ENCODE measurements at regions not wholly inside any gene's neighbourhood (a gene's known extent, or its start where the extent isn't known, plus 50 kb on each side); places are given as distances from the start of the nearest gene placed in this dataset.
"Not testable (repeated sequence)": the region's sequence is repeated elsewhere in the genome, so short reads cannot be mapped to it uniquely, and the experiment has no call there.

- POLR2A ChIA-PET (ENCODE audit: unreplicated experiment); H3K9me3 ChIP-seq (ENCODE audit: low read length); ATAC-seq; H2AFZ ChIP-seq (ENCODE audit: low read length); CTCF ChIA-PET; H3F3A ChIP-seq (ENCODE audit: low read length, unreplicated experiment); H3K9ac ChIP-seq (ENCODE audit: low read length); H3K79me2 ChIP-seq (ENCODE audit: low read length); H3K27me3 ChIP-seq (ENCODE audit: low read length); intact Hi-C loops (cut with micrococcal nuclease); H3K4me3 ChIP-seq (ENCODE audit: low read length); H3K27ac ChIP-seq (ENCODE audit: low read length); DNase-seq; H4K20me1 ChIP-seq (ENCODE audit: low read length); H3K4me2 ChIP-seq (ENCODE audit: low read length); BruUV-seq (replicated peaks); H3K36me3 ChIP-seq (ENCODE audit: low read depth, low read length); H3K9me2 ChIP-seq (replicated peaks; ENCODE audit: low read length): not testable (repeated sequence)
- peaks cover 31% of the 10 kb centered on the region for H3K4me1 ChIP-seq (ENCODE audit: insufficient read depth, low read length)
Measured at GRCh38 chr5:119299242-119299614, 56.6 kb upstream of the TNFAIP8 start.

- BruUV-seq (replicated peaks); H3K9ac ChIP-seq (ENCODE audit: low read length); ATAC-seq; H3K27me3 ChIP-seq (ENCODE audit: low read length); H3K4me2 ChIP-seq (ENCODE audit: low read length); DNase-seq; POLR2A ChIA-PET (ENCODE audit: unreplicated experiment); H3K9me3 ChIP-seq (ENCODE audit: low read length); intact Hi-C loops (cut with micrococcal nuclease); H3K79me2 ChIP-seq (ENCODE audit: low read length); H3K36me3 ChIP-seq (ENCODE audit: low read depth, low read length); H3K9me2 ChIP-seq (replicated peaks; ENCODE audit: low read length); H2AFZ ChIP-seq (ENCODE audit: low read length); H4K20me1 ChIP-seq (ENCODE audit: low read length); H3K27ac ChIP-seq (ENCODE audit: low read length); CTCF ChIA-PET; H3K4me3 ChIP-seq (ENCODE audit: low read length); H3F3A ChIP-seq (ENCODE audit: low read length, unreplicated experiment): not testable (repeated sequence)
- peaks cover 36% of the 10 kb centered on the region for H3K4me1 ChIP-seq (ENCODE audit: insufficient read depth, low read length)
Measured at GRCh38 chr5:119299615-119300310, 56.1 kb upstream of the TNFAIP8 start.

- no peak overlapping the region for H3K9ac ChIP-seq (ENCODE audit: low read length)
- intact Hi-C loops (cut with micrococcal nuclease), result no loop called here
- H2AFZ ChIP-seq (ENCODE audit: low read length), result no peak overlapping the region
- no TSS peak for BruUV-seq (replicated peaks)
- no peaks in the 10 kb centered on the region for H3K9me3 ChIP-seq (ENCODE audit: low read length)
- H3K27ac ChIP-seq (ENCODE audit: low read length), result no peak overlapping the region
- no peaks in the 10 kb centered on the region for H3K36me3 ChIP-seq (ENCODE audit: low read depth, low read length)
- H3K27me3 ChIP-seq (ENCODE audit: low read length), result no peaks in the 10 kb centered on the region
- H3K4me3 ChIP-seq (ENCODE audit: low read length), result no peak overlapping the region
- no peaks in the 10 kb centered on the region for H4K20me1 ChIP-seq (ENCODE audit: low read length)
- ChIA-PET POLR2A (ENCODE audit: unreplicated experiment) (no interaction called here), CTCF (no interaction called here)
- no peak overlapping the region for H3K4me2 ChIP-seq (ENCODE audit: low read length)
- no peaks in the 10 kb centered on the region for H3K9me2 ChIP-seq (replicated peaks; ENCODE audit: low read length)
- peaks cover 41% of the 10 kb centered on the region for H3K4me1 ChIP-seq (ENCODE audit: insufficient read depth, low read length)
- ATAC-seq (no peak), DNase-seq (no peak)
- H3K79me2 ChIP-seq (ENCODE audit: low read length), result no peaks in the 10 kb centered on the region
- H3F3A ChIP-seq (ENCODE audit: low read length, unreplicated experiment), result no peaks in the 10 kb centered on the region
- TF ChIP-seq EZH2 (IDR thresholded peaks at IDR 0.05; ENCODE audit: low read length, unreplicated experiment) (no peak), EZH2phosphoT487 (IDR thresholded peaks at IDR 0.05; ENCODE audit: borderline replicate concordance, low read length) (no peak), CTCF (conservative IDR thresholded peaks at IDR 0.05; ENCODE audit: low read depth, low read length) (no peak)
Measured at GRCh38 chr5:119300311-119300670, 55.5 kb upstream of the TNFAIP8 start.

GRCh38 chr5:119301210-119301609 lies 54.6 kb upstream of the TNFAIP8 start:
- ATAC-seq (no peak), DNase-seq (no peak)
- Histone ChIP-seq H3K9ac (ENCODE audit: low read length) (no peak overlapping the region), H3K4me3 (ENCODE audit: low read length) (no peak overlapping the region), H3K27ac (ENCODE audit: low read length) (no peak overlapping the region), H3K9me3 (ENCODE audit: low read length) (no peaks in the 10 kb centered on the region), H3K27me3 (ENCODE audit: low read length) (no peaks in the 10 kb centered on the region), H3K4me2 (ENCODE audit: low read length) (no peak overlapping the region), H3K36me3 (ENCODE audit: low read depth, low read length) (no peaks in the 10 kb centered on the region), H2AFZ (ENCODE audit: low read length) (no peak overlapping the region), H3K9me2 (replicated peaks; ENCODE audit: low read length) (no peaks in the 10 kb centered on the region), H3K79me2 (ENCODE audit: low read length) (no peaks in the 10 kb centered on the region), H3K4me1 (ENCODE audit: insufficient read depth, low read length) (peaks cover 42% of the 10 kb centered on the region), H4K20me1 (ENCODE audit: low read length) (no peaks in the 10 kb centered on the region), H3F3A (ENCODE audit: low read length, unreplicated experiment) (no peaks in the 10 kb centered on the region)
- TF ChIP-seq EZH2phosphoT487 (IDR thresholded peaks at IDR 0.05; ENCODE audit: borderline replicate concordance, low read length), result no peak
- no peak for TF ChIP-seq EZH2 (IDR thresholded peaks at IDR 0.05; ENCODE audit: low read length, unreplicated experiment)
- no peak for TF ChIP-seq CTCF (conservative IDR thresholded peaks at IDR 0.05; ENCODE audit: low read depth, low read length)
- intact Hi-C loops (cut with micrococcal nuclease), result no loop called here
- ChIA-PET CTCF (no interaction called here), POLR2A (ENCODE audit: unreplicated experiment) (no interaction called here)
- BruUV-seq (replicated peaks), result no TSS peak

All from PC-3 (cell line).